SKM-1 (cell line): ENCODE measurements at regions not wholly inside any gene's neighbourhood (a gene's known extent, or its start where the extent isn't known, plus 50 kb on each side); places are given as distances from the start of the nearest gene placed in this dataset.

Source experiments
- DNase-seq: peaks from one replicate; lab custom pipeline; 2025; ENCODE audit not compliant: unreplicated experiment; lab: John Stamatoyannopoulos, UW

GRCh38 chr5:9699681-9700080, 69.5 kb upstream of the TAS2R1 start:
- no peak for DNase-seq

- no peak for DNase-seq
Observed at GRCh38 chr5:9698841-9699240, 68.7 kb upstream of the TAS2R1 start.

- DNase-seq = no peak
Observed at GRCh38 chr5:9698125-9698826, 68.1 kb upstream of the TAS2R1 start.

- DNase-seq = no peak
Observed at GRCh38 chr5:9692576-9692975, 62.4 kb upstream of the TAS2R1 start.

GRCh38 chr5:9691261-9691660, 61.1 kb upstream of the TAS2R1 start:
- no peak for DNase-seq

- DNase-seq = no peak
Observed at GRCh38 chr5:9690751-9691150, 60.6 kb upstream of the TAS2R1 start.

- DNase-seq = no peak
Observed at GRCh38 chr5:9686216-9686615, 56.1 kb upstream of the TAS2R1 start.

GRCh38 chr5:9681706-9682105, 51.6 kb upstream of the TAS2R1 start:
- no peak for DNase-seq
